ENCODE measurements at regions not wholly inside any gene's neighbourhood (a gene's known extent, or its start where the extent isn't known, plus 50 kb on each side); places are given as distances from the start of the nearest gene placed in this dataset.

- ATAC-seq, result no peak
- intact Hi-C loops (cut with DNase I), result no loop called here
- WGBS, 3 donors, result 87 to 93% (median 89%) methylated on average over 4 of the region's 4 CpGs
Measured at GRCh38 chr11:116168459-116168787, 604.4 kb downstream of the BUD13 start.

DNA sequence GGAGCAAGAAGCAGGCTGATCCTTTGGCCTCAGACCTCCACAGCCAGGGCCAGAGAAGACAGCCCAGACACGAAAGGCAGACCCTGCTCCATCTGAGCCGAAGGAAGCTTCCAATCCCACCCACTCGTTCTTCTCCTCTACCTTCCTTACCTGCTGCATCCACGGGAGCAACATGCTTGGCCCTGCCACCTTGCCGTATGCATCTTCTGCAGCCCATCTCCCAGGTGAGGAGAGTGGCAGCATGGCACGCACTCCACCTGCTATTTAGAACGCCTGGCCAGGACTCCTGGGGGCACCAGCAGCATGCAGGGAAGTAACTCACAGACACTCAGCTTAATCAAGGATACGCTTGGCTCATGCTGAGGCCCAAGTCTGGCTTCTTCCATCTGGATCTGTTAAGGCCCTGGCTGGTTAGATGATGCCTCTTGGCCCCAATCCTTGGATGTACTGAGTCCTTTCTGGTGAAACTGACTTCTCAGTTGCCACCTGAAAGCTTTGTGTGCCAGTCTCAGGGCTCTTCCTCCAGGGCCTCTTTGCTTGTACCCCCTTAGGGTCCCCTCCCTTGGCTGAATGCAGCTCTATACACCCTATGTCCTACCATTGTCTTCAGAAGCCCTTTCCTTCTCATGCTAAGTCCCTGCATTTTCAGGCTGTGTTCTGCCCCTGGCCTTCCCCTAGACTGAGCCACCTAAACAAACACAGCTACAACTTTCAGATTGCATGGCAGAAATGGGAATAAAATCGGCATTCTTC, 604.9 kb downstream of the BUD13 start:
- Histone ChIP-seq H3K4me1 (no peaks in the 10 kb centered on the region), H3K27ac (no peak overlapping the region), H3K9me3 (no peaks in the 10 kb centered on the region), H3K36me3 (ENCODE audit: insufficient read depth in 1 of 2, low read depth in 1 of 2) (no peaks in the 10 kb centered on the region), H3K4me3 (no peak overlapping the region), H3K27me3 (ENCODE audit: insufficient read depth in 3 of 3, low read length in 2 of 3) (peaks cover 0 to 11% (median 4%) of the 10 kb centered on the region in 3 donors)
- TF ChIP-seq, protein P1, sequence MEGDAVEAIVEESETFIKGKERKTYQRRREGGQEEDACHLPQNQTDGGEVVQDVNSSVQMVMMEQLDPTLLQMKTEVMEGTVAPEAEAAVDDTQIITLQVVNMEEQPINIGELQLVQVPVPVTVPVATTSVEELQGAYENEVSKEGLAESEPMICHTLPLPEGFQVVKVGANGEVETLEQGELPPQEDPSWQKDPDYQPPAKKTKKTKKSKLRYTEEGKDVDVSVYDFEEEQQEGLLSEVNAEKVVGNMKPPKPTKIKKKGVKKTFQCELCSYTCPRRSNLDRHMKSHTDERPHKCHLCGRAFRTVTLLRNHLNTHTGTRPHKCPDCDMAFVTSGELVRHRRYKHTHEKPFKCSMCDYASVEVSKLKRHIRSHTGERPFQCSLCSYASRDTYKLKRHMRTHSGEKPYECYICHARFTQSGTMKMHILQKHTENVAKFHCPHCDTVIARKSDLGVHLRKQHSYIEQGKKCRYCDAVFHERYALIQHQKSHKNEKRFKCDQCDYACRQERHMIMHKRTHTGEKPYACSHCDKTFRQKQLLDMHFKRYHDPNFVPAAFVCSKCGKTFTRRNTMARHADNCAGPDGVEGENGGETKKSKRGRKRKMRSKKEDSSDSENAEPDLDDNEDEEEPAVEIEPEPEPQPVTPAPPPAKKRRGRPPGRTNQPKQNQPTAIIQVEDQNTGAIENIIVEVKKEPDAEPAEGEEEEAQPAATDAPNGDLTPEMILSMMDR (IDR thresholded peaks at IDR 0.05), result no peak
- ATAC-seq, result no peak
- 90 to 94% (median 93%) methylated on average over 9 of the region's 9 CpGs for WGBS, 3 donors
- DNase-seq, result no peak
- intact Hi-C loops (cut with DNase I), result no loop called here

More at GRCh38 chr11:116168459-116168787, 604.4 kb downstream of the BUD13 start:
- H3K27me3 ChIP-seq (ENCODE audit: insufficient read depth in 3 of 3, low read length in 2 of 3), result peaks cover 0 to 11% (median 4%) of the 10 kb centered on the region in 3 donors
- H3K4me3 ChIP-seq, result no peak overlapping the region
- H3K4me1 ChIP-seq, result no peaks in the 10 kb centered on the region
- TF ChIP-seq, protein P1 (IDR thresholded peaks at IDR 0.05), result no peak
- H3K9me3 ChIP-seq, result no peaks in the 10 kb centered on the region
- DNase-seq, result no peak
- H3K27ac ChIP-seq, result no peak overlapping the region
- no peaks in the 10 kb centered on the region for H3K36me3 ChIP-seq (ENCODE audit: insufficient read depth in 1 of 2, low read depth in 1 of 2)

GRCh38 chr11:116166573-116167465, 606.0 kb downstream of the BUD13 start:
- intact Hi-C loops (cut with DNase I), result no loop called here
- H3K27me3 ChIP-seq (ENCODE audit: insufficient read depth in 3 of 3, low read length in 2 of 3), result peaks cover 0 to 11% (median 6%) of the 10 kb centered on the region in 3 donors
- DNase-seq (no peak), ATAC-seq (no peak)
- 61 to 77% (median 73%) methylated on average over 9 of the region's 9 CpGs for WGBS, 3 donors
- no peaks in the 10 kb centered on the region for H3K4me1 ChIP-seq
- H3K36me3 ChIP-seq (ENCODE audit: insufficient read depth in 1 of 2, low read depth in 1 of 2), result no peaks in the 10 kb centered on the region
- no peaks in the 10 kb centered on the region for H3K9me3 ChIP-seq
- H3K27ac ChIP-seq, result no peak overlapping the region
- TF ChIP-seq, protein P1 (IDR thresholded peaks at IDR 0.05), result no peak
- H3K4me3 ChIP-seq, result no peak overlapping the region

- Histone ChIP-seq H3K4me1 (no peaks in the 10 kb centered on the region), H3K27ac (no peak overlapping the region), H3K9me3 (no peaks in the 10 kb centered on the region), H3K36me3 (ENCODE audit: insufficient read depth in 1 of 2, low read depth in 1 of 2) (no peaks in the 10 kb centered on the region), H3K27me3 (ENCODE audit: insufficient read depth in 3 of 3, low read length in 2 of 3) (peaks cover 0 to 11% (median 6%) of the 10 kb centered on the region in 3 donors), H3K4me3 (no peak overlapping the region)
- TF ChIP-seq, protein P1 (IDR thresholded peaks at IDR 0.05), result no peak
- DNase-seq (no peak), ATAC-seq (no peak)
- intact Hi-C loops (cut with DNase I), result no loop called here
- 67 to 87% (median 82%) methylated on average over 5 of the region's 5 CpGs for WGBS, 3 donors
Measured at GRCh38 chr11:116164843-116165242, 607.9 kb downstream of the BUD13 start.
